ENCODE measurements at regions not wholly inside any gene's neighbourhood (a gene's known extent, or its start where the extent isn't known, plus 50 kb on each side); places are given as distances from the start of the nearest gene placed in this dataset.

DNA sequence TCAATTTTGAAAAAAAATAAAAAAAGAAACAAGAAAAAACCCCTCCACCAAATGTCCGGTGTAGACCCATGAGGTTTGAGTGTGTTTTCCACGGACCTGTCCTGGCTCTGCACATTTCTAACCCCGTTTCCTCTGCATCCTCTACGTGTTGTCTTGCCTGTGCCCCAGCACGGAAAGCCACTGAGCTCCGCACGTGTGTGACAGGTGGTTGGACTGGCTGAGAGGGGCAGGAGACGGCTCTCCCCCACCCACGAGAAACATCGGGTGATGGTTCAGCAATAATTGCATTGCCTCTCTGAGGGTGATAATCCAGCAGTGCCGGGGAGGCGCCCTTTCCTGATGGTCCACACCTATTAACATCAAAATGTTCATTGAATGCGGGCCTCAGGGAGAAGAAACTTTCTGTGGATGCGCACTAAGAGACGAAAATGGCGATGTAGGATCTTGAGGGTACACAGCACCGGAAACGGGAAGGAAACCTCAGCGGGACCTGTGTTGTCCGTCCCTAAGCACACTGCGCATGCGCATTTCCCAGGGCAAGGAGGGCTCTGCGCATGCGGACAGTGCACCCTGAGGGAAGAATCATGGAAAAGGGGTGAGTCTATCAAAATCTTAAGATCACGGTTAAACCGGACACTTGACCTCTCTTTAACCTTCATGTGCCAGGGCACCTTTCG is 470.1 kb upstream of the ADARB2 start:
- TF ChIP-seq, protein P1, sequence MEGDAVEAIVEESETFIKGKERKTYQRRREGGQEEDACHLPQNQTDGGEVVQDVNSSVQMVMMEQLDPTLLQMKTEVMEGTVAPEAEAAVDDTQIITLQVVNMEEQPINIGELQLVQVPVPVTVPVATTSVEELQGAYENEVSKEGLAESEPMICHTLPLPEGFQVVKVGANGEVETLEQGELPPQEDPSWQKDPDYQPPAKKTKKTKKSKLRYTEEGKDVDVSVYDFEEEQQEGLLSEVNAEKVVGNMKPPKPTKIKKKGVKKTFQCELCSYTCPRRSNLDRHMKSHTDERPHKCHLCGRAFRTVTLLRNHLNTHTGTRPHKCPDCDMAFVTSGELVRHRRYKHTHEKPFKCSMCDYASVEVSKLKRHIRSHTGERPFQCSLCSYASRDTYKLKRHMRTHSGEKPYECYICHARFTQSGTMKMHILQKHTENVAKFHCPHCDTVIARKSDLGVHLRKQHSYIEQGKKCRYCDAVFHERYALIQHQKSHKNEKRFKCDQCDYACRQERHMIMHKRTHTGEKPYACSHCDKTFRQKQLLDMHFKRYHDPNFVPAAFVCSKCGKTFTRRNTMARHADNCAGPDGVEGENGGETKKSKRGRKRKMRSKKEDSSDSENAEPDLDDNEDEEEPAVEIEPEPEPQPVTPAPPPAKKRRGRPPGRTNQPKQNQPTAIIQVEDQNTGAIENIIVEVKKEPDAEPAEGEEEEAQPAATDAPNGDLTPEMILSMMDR (IDR thresholded peaks at IDR 0.05) = no peak
- TF ChIP-seq POLR2AphosphoS5 (IDR thresholded peaks at IDR 0.05) = no peak
- no peak for TF ChIP-seq POLR2A (IDR thresholded peaks at IDR 0.05)
- TF ChIP-seq EP300 (IDR thresholded peaks at IDR 0.05) = no peak
- intact Hi-C loops (cut with DNase I) = no loop called here
- Histone ChIP-seq H3K27ac (no peak overlapping the region), H3K4me1 (no peaks in the 10 kb centered on the region), H3K27me3 (peaks cover 0 to 7% (median 0%) of the 10 kb centered on the region in 3 donors), H3K4me3 (no peak overlapping the region), H3K36me3 (no peaks in the 10 kb centered on the region), H3K9me3 (no peaks in the 10 kb centered on the region)
- 94 to 95% methylated on average over 27 of the region's 27 CpGs for WGBS, 2 donors
- no peak for DNase-seq

DNA sequence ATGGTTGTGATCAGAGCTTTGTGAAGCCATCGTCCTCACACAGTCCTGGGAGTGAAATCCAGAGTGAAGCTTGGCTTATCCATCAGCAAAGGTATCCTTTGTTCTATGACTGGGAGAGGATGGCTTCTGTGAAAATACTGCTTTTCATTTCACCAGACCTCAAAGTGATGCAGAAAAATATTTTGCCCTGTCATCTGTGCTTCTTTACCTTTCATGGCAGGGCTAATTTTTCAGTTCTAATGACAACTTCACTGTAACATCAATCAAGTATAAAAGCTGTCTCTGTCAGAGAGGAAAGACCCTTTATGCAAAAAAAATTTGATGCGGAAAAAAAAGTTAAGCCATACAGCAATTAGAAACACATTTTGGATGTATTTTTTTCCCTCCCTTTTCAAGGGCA is 468.1 kb upstream of the ADARB2 start:
- TF ChIP-seq POLR2AphosphoS5 (IDR thresholded peaks at IDR 0.05) (no peak), POLR2A (IDR thresholded peaks at IDR 0.05) (no peak), EP300 (IDR thresholded peaks at IDR 0.05) (no peak)
- TF ChIP-seq, protein P1 (IDR thresholded peaks at IDR 0.05) = no peak
- no peak overlapping the region for H3K27ac ChIP-seq
- intact Hi-C loops (cut with DNase I) = no loop called here
- no peak for DNase-seq
- 77 to 79% methylated on average over 2 of the region's 2 CpGs for WGBS, 2 donors
- H3K9me3 ChIP-seq = no peaks in the 10 kb centered on the region
- no peaks in the 10 kb centered on the region for H3K4me1 ChIP-seq
- no peaks in the 10 kb centered on the region for H3K36me3 ChIP-seq
- H3K27me3 ChIP-seq = peaks cover 0 to 7% (median 0%) of the 10 kb centered on the region in 3 donors
- no peak overlapping the region for H3K4me3 ChIP-seq

DNA sequence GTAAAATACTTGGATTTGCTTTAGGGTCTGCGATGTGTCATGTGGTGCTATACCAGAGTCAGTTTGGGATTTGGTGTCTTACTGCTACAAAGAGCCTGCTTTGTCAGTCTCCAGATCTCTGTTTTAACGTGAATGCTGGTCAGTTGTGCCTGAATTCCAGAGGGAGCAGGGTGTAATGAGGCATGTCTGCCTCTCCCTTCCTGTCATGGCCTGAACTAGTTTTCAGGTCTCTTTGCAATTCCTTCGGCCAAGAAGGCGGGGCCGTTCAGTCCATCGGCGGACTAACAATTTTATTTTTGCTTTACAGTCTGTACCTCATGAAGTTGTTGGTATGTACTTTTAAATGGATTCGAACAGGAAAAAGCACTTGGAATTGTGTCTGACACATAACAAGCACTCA is 465.1 kb upstream of the ADARB2 start:
- intact Hi-C loops (cut with DNase I) = no loop called here
- Histone ChIP-seq H3K9me3 (peaks cover 0 to 2% (median 0%) of the 10 kb centered on the region in 4 donors), H3K4me3 (no peak overlapping the region), H3K27ac (no peak overlapping the region), H3K27me3 (no peaks in the 10 kb centered on the region), H3K4me1 (no peaks in the 10 kb centered on the region), H3K36me3 (no peaks in the 10 kb centered on the region)
- no peak for DNase-seq
- WGBS, 2 donors = 45 to 63% methylated on average over 8 of the region's 8 CpGs
- TF ChIP-seq POLR2A (IDR thresholded peaks at IDR 0.05) = no peak
- TF ChIP-seq POLR2AphosphoS5 (IDR thresholded peaks at IDR 0.05) = no peak
- TF ChIP-seq, protein P1 (IDR thresholded peaks at IDR 0.05) = no peak
- no peak for TF ChIP-seq EP300 (IDR thresholded peaks at IDR 0.05)

DNA sequence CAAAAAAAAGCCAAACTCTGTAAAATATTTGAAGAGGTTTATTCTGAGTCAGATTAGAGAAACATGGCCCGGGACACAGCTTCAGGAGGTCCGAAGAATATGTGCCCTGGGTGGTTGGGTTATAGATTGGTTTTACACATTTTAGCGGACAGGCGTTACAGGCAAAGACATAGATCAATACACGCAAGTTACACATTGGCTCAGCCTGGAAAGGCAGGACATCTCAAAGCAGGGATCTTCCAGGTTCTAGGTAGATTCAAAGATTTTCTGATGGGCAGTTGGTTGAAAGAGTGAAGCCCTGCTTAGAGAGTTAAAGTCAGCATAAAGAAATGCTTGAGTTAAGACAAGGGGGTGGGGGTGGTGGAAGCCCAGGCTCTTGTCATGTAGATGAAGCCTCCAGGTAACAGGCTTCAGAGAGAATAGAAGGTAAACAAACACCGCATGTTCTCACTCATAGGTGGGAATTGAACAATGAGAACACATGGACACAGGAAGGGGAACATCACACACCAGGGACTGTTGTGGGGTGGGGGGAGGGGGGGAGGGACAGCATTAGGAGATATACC is 464.3 kb upstream of the ADARB2 start:
- intact Hi-C loops (cut with DNase I) = no loop called here

More for the DNA sequence above, 464.3 kb upstream of the ADARB2 start:
- Histone ChIP-seq H3K4me1 (no peaks in the 10 kb centered on the region), H3K36me3 (no peaks in the 10 kb centered on the region), H3K27ac (no peak overlapping the region), H3K4me3 (no peak overlapping the region), H3K27me3 (no peaks in the 10 kb centered on the region), H3K9me3 (peaks cover 0 to 2% (median 0%) of the 10 kb centered on the region in 4 donors)
- TF ChIP-seq, protein P1 (IDR thresholded peaks at IDR 0.05) = no peak
- TF ChIP-seq EP300 (IDR thresholded peaks at IDR 0.05) (no peak), POLR2A (IDR thresholded peaks at IDR 0.05) (no peak), POLR2AphosphoS5 (IDR thresholded peaks at IDR 0.05) (no peak)
- DNase-seq = no peak
- 93 to 94% methylated on average over 6 of the region's 6 CpGs for WGBS, 2 donors

All from sigmoid colon (tissue), 6 donors.